ENCODE measurements at regions not wholly inside any gene's neighbourhood (a gene's known extent, or its start where the extent isn't known, plus 50 kb on each side); places are given as distances from the start of the nearest gene placed in this dataset.
"Not testable (repeated sequence)": the region's sequence is repeated elsewhere in the genome, so short reads cannot be mapped to it uniquely, and the experiment has no call there.

DNA sequence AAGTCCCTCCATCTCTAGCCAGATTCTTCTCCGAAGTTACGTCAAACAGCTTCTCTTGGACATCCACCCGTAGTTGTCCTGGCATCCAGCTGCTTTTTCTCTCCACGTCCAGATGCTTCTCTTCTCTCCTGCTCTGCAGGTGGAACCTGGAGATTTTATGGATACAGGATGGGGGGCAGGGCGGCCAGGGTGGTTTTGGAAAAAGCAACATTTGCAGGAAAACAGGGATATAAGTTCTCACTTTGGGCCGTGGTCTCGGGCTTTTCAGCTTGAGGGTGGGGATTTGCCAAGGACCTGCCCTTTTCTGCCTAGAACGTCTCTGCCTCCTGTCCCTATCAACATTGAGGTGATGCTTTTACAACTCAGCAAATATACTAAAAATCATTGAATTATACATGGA is 1941.6 kb upstream of the C9orf72 start:
- DNase-seq (ENCODE audit: low spot score) = no peak
- in situ Hi-C loops (cut with HindIII; ENCODE audit: low sequenced_read_pairs) = no loop called here

DNA sequence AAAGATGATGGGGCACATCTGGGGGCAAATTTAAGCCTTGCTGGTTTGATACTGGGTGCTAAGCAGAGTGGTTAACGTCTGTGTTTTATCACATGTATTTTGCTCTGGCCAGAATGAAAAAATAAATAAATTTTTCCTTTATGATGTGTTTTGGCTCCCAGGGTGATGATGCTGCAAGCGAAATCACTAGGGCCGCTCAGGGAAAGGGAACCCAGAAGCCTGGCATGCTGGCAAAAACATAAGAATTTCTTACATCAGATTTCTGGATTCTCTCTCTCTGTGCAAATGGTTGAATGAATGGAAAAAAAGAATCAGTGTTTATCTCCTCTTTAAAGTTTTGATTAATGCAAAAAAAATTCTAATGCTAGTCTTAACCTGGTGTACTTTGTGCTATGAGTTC is 1975.2 kb upstream of the C9orf72 start:
- in situ Hi-C loops (cut with HindIII; ENCODE audit: low sequenced_read_pairs) = no loop called here
- DNase-seq (ENCODE audit: low spot score) = no peak

DNA sequence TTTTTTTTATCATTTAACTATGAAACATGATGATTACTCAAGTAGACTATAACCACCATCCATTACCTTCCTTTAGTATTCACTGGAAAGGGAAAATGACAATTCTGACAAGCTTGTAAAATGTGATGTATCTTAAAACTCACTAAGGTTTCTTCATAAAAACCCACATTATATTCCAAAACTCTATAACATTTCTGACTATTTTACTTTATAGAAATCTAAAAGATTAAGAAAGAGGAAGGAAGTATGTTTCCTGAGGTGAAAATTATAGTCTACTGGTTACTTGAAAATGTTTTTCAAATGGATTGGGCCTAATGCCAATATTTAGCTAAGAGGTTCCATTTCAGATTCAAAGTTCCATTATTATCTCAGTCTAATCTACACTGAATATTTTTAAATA is 1982.2 kb upstream of the C9orf72 start:
- in situ Hi-C loops (cut with HindIII; ENCODE audit: low sequenced_read_pairs) = no loop called here
- DNase-seq (ENCODE audit: low spot score) = no peak

DNA sequence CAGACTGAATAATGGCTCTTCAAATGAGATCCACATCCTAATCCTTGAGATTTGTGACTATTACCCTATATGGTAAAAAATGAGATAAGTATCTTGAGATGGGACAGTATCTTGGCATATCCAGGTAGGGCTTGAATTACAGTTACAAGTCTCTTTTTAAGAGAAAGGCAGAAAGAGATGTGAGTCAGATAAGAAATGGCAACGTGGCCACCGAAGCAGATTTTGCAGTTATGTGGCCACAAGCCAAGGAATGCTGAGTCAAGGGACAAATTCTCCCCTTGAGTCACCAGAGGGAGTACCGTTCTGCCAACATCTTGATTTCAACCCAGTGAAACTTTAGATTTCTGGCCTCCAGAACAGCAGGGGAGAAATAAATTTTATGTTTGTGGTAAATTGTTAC is 1983.0 kb upstream of the C9orf72 start:
- no peak for DNase-seq (ENCODE audit: low spot score)

DNA sequence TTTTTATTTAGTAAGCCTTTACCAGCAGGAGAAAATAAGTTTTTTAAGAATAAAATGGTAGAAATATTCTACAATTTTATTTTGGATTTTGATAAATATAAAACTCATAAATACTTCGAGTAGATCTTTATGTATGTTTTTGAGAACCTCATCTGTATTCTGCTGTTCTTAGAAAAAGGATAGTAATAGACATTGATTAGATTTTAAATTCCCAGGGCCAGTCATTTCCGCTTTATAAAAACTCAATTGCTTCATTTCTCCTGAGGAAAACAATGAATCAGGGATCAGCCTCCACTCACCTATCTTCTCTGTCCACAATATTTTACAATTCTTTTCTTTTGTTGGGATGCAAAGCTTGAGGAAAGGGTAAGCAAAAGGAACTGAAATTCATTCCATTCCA is 1983.5 kb upstream of the C9orf72 start:
- in situ Hi-C loops (cut with HindIII; ENCODE audit: low sequenced_read_pairs) = no loop called here
- no peak for DNase-seq (ENCODE audit: low spot score)

More for the DNA sequence above, 1983.0 kb upstream of the C9orf72 start:
- in situ Hi-C loops (cut with HindIII; ENCODE audit: low sequenced_read_pairs) = no loop called here

DNA sequence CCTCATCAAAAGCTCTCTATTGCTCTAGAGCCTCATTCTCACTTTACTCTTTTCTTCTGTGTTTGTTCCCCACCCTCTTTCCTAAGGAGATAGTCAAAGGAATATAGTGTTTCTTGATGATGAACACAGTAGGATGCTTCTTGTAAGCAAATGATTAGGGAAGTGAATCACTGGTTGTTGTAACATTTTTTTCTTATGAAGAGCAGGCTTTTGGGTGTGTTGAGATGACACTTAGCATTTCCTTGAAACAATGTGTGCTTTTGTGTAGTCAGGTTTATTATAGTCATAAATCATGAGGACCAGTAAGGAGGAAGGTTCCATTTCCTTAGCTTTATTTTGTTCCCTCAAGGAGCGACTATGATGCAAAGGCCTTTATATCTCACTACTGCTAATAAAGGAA is 1991.3 kb upstream of the C9orf72 start:
- in situ Hi-C loops (cut with HindIII; ENCODE audit: low sequenced_read_pairs) = no loop called here
- no peak for DNase-seq (ENCODE audit: low spot score)

DNA sequence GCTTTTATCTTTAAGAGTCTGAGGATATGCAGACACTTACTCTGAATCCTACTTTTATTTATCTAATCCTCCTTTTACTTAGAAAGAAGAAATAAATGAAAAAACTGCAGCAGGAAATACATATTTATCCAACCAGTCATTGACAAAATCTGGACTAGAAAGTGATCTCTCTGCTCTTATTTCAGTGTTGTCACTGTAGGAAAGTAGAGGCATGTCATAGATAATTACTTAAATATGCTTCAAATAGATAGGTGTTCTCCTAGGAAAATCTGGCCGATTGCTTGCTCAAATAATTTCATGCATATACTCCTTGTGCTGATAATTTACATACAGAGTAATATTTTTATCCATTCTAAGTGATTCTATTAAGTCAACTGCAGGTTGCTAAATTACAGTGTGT is 2001.9 kb upstream of the C9orf72 start:
- in situ Hi-C loops (cut with HindIII; ENCODE audit: low sequenced_read_pairs) = no loop called here
- DNase-seq (ENCODE audit: low spot score) = no peak

DNA sequence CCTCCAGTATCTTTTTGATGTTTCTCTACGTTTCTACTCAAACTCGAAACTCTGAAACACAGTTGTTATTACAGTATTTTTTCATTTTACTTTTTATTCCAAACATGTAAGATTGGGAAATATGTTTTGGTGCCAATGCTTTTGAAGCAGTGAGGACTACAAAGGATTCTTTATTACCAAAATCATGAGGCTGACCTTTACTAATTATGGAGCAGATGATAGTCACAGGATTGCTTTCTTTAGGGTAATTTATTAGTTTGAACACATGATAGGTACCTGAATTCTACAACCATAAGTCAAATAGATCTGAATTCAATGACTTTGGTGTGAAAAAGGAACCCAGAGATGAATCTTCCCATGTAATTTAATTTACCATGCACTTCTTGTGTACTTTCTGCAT is 2015.1 kb upstream of the C9orf72 start:
- in situ Hi-C loops (cut with HindIII; ENCODE audit: low sequenced_read_pairs) = no loop called here
- DNase-seq (ENCODE audit: low spot score) = no peak

DNA sequence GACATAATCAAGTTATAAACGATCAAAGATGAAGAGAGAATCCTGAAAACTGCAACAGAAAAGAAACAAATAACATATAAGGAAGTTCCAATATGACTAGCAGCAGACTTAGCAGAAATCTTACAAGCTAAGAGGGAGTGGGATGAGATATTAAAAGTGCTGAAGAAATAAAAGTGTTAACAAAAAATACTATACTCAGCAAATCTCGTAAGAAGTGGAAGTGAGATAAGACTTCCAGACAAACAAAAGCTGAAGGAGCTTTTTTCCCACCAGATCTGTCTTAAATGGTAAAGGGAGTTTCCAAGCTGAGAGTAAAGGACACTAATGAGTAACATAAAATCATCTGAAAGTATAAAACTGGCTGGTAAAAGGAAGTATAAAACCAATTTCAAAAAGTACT is 2036.0 kb upstream of the C9orf72 start:
- in situ Hi-C loops (cut with HindIII; ENCODE audit: low sequenced_read_pairs) = no loop called here
- no peak for DNase-seq (ENCODE audit: low spot score)

DNA sequence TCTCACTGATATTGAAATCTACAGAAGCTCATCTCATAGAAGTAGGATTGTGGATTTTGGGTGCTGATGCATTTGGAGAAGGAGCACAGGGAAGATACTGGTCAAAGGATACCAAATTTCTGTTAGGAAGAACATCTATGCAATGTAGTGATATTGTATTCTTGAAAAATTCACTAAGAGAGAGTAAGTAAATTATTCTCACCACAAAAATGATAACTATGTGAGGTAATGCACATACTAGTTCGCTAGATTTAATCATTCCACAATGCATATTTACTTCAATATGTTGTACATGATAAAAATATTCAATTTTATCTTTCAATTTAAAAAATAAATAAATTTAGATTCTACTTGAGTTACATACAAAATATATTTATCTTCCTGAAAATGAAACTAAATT is 2040.5 kb upstream of the C9orf72 start:
- in situ Hi-C loops (cut with HindIII; ENCODE audit: low sequenced_read_pairs) = no loop called here
- no peak for DNase-seq (ENCODE audit: low spot score)

DNA sequence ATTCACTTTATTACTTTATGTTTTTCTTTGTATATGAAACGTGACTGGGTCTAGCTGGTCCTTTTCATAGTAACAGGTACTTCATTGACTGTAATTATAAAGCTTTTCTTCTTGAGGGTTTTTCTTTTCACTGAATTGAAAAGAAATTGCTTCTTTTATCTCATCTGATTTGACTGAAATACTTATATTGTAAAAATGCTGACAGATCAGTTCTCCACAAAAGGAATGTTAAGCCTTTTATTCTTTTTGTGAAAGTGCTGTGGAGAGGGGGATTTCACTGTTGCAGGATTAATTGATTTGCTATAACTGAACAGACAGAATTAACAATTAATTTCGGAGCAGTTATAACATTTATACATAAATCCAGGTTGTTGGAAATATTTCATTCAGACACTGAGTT is 2043.6 kb upstream of the C9orf72 start:
- no peak for DNase-seq (ENCODE audit: low spot score)
- in situ Hi-C loops (cut with HindIII; ENCODE audit: low sequenced_read_pairs) = no loop called here

DNA sequence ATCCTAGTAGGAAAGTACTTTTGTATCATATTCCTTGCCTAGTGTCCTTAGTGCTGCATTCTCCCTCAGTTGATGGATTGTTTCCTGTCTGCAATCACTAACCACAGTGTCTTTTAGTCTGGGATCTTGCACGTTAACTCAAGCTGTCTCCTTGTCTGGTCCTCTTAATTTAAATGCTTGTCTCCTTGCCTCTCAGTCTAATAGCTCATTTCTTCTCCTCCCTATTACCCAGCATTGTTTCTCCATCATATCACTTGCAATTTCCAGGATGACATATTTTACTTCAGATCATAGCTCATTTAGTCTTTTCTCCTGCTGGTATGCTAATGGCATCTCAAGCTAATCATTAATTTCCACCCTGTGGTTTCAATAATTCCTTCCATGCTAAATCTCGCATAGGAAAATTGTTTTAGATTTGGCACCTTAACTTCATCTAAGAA is 2052.0 kb upstream of the C9orf72 start:
- in situ Hi-C loops (cut with HindIII; ENCODE audit: low sequenced_read_pairs) = no loop called here
- no peak for DNase-seq (ENCODE audit: low spot score)

DNA sequence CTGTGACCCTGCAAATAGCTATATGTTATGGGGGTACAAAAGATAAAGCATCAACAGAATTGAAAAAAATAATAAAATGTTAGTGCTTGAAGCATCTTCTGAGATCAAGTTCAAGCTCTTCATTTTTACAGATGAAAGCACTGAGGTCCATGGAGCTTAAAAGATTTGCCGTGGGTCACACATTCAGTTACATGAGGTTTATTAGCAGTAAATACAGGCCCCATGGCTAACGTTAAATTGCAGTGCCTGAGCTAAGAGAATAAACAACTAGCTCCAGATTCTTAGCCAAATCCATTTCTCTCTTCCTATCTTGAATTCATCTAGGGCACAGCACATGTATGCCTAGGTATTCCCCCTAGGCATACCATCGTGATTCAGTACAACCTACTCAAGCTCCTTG is 2052.7 kb upstream of the C9orf72 start:
- in situ Hi-C loops (cut with HindIII; ENCODE audit: low sequenced_read_pairs) = no loop called here
- no peak for DNase-seq (ENCODE audit: low spot score)

DNA sequence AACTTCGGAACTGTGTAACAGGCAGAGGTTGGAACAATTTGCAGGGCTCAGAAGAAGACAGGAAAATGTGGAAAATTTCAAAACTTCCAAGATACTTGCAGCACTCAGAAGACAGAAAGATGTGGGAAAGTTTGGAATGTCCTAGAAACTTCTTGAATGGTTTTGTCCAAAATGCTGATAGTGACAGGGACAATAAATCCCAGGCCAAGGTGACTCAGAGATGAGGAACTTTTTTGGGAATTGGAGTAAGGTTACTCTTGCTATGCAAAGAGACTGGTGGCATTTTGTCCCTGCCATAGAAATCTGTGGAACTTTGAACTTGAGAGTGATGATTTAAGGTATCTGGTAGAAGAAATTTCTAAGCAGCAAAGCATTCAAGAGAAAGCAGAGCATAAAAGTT is 2055.6 kb upstream of the C9orf72 start:
- DNase-seq (ENCODE audit: low spot score); in situ Hi-C loops (cut with HindIII; ENCODE audit: low sequenced_read_pairs): not testable (repeated sequence)

DNA sequence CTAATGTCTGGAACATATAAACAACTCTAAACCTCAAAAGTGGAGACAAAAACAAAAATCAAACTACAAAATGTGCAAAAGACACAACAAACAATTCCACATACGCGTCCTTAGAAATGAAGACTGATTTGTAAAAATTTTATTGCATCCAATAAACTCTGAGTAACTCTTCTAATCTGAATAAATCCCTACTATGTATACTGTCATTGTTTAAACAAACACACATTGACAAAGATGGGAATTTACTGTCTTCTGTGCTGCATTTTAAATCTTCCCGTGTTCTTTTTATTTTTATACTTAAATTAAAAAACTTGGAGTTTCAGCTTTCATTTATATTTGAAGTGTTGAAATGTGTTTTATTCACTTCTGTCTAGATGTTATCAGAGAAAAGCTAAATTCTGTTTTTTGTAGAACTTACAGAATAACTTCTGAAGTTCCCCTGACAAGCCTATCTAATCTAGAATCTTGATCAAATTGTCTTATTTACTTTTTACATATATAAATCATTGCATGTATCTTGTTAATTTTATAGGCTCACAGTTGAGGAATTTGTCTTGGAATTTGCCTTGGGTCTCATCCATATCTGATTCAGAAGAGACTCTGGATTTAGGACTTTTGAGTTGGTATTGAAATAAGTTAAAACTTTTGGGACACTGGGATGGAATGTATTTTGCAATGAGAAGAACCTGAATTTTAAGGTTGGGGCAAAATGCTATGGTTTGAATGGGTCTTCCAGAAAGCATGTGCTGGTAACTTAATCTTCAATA is 2064.4 kb upstream of the C9orf72 start:
- no peak for DNase-seq (ENCODE audit: low spot score)
- in situ Hi-C loops (cut with HindIII; ENCODE audit: low sequenced_read_pairs) = no loop called here

DNA sequence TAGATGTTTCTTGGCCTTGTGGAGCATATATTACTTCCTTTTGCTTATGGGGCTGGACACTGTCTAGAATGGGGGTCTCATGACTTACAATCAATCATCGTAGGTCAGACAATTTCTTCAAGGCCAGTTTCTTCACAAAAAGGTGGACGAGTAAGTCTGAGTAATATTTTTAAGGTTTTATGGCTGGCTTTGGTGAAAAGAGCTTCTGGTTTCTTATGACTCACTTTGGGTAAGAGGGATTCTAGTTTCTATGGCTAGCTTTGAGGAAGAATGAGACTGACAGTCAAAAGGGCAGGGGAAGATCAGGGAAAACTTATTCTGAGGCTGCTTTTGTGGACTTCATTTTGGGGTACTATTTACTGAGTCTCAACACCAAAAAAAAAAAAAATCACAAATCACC is 2067.2 kb upstream of the C9orf72 start:
- DNase-seq (ENCODE audit: low spot score) = no peak
- in situ Hi-C loops (cut with HindIII; ENCODE audit: low sequenced_read_pairs) = no loop called here

DNA sequence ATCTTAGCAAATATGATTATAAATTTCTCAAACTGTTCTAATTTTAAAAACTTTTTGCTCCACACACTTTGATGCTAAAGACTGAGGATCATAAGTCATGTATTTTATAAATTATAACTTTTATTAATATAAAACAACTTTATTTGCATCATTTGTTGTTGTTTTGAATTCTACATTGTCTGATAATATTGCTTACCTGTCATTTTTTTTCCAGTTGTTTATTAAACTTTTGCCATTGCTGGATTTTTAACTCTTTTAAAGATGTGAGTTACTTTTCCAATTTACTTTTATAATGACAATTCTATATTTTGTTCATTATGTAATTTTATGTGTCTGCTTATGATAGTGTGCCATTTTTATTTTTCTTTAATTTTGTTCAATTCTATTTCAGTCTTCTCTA is 2071.2 kb upstream of the C9orf72 start:
- DNase-seq (ENCODE audit: low spot score) = no peak
- in situ Hi-C loops (cut with HindIII; ENCODE audit: low sequenced_read_pairs) = no loop called here

DNA sequence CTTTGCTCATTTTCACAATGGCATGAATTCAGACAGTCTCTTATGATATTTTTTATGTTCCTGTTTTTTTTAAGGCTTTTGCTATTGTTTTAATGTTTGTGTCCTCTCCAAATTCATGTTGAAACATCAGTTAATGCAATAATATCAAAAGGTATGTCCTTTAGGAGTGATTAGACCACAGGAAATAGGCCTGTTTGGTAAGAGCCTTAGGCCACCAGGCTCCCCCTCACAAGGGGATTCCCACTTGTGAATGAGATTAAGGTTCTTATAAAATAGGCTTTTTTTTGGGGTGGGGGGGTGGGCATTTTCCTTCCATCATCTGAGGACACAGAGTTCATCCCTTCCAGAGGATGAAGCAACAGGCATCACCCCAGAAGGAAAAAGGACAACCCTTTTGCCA is 2074.2 kb upstream of the C9orf72 start:
- in situ Hi-C loops (cut with HindIII; ENCODE audit: low sequenced_read_pairs) = no loop called here
- DNase-seq (ENCODE audit: low spot score) = no peak

DNA sequence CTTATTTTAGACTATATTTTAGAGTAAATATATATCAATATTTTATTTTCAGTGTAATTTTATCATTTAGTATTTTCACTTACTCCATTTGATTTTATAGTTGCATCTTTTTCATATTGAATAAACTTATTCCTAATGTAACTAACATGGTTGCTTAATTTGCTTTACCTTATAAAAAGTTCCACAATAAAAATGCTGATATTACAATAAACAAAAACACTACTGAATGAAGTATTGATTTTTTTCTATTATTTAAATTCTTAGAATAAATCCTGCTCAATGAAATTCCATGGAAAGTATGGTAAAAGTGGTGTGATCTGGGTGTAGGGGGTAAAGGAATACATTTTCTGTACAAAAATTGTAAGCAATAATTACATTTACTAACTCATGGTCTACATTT is 2074.9 kb upstream of the C9orf72 start:
- in situ Hi-C loops (cut with HindIII; ENCODE audit: low sequenced_read_pairs) = no loop called here
- DNase-seq (ENCODE audit: low spot score) = no peak

DNA sequence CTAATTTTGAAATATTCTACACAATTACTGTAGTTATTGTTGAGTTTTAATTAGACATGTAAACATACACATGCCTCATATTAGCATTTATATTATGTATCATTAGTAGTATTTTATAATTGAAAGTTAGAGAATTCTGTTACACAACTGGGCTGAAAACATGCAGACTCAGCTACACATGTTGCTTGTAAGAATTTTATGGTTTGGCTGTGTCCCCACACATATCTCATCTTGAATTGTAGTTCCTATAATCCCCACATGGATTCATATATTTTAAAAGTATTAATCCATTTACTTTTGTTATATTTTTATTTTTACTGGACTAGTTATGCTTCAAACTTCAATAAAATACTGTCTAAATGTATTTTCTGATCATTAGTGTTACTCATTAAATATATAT is 2075.3 kb upstream of the C9orf72 start:
- in situ Hi-C loops (cut with HindIII; ENCODE audit: low sequenced_read_pairs) = no loop called here
- no peak for DNase-seq (ENCODE audit: low spot score)

DNA sequence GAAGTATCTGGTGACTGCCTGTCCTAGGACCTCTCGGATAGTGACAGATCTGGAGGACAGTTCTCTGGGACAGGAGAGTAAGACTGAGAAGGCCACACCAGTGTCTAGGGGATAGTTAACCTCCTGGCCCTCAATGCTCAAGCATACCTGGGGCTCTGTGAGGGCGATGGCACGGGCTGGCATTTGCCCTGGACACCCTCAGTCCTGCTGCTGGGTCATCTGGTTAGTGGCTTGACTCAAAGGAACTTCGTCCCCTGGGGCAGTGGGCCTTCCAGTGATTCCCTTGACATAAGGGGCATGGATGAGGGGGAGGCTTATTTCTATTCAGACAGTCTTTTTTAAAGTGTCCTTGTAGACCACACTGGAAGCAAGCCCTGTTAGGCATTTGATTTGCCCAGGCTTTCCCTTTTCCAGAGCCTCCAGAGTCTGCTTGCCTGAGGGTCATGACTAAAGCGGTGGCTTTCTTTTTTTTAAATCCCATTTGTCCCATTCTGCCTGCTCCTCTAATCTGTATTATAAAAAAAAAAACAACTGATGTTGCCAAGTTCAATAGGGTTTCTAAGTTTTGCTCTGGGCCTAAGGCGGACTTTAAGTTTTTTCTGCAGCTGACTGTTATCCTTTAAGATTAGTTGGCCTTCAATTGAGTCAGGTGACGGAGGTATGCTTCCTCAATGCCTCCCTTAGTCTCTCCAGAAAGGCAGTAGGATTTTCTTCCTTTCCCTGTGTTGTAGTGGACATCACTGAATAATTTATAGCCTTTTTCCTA is 2083.5 kb upstream of the C9orf72 start:
- DNase-seq (ENCODE audit: low spot score) = no peak
- in situ Hi-C loops (cut with HindIII; ENCODE audit: low sequenced_read_pairs) = no loop called here

Measured in G401 (cell line).